Keratinocyte (primary cell): ENCODE measurements at regions not wholly inside any gene's neighbourhood (a gene's known extent, or its start where the extent isn't known, plus 50 kb on each side); places are given as distances from the start of the nearest gene placed in this dataset.

ENCODE experiments used
- DNase-seq: peaks from one replicate; pipeline ENCODE4 v3.0.0-alpha.2; 2011; ENCODE audit warnings: low read depth, missing footprints, low spot score
- FAIRE-seq: peaks from 2 replicates; lab custom pipeline; 2011; peaks lifted over from hg19 to GRCh38; lab: Jason Lieb, UNC
- H2AFZ ChIP-seq: 2 replicates; pipeline ENCODE4 v1.6.0; 2012; ENCODE audit warnings: low read length, control low read depth, inconsistent platforms; ENCODE audit not compliant: control insufficient read depth
- H3K27ac ChIP-seq: 2 replicates; pipeline ENCODE4 v1.5.1; 2011; ENCODE audit warnings: low read length; ENCODE audit not compliant: control insufficient read depth, insufficient read depth
- H3K27me3 ChIP-seq: 3 replicates; pipeline ENCODE4 v1.6.0; 2011; ENCODE audit warnings: low read length; ENCODE audit not compliant: control insufficient read depth, insufficient read depth; ENCODE audit errors: extremely low read depth
- H3K36me3 ChIP-seq, 2 experiments: 2 replicates in 1 of 2; 3 replicates in 1 of 2; pipeline ENCODE4 v1.5.1; 2011; ENCODE audit warnings: low read length in 2 of 2, mild to moderate bottlenecking in 1 of 2; ENCODE audit not compliant: control insufficient read depth in 2 of 2, insufficient read depth in 2 of 2; ENCODE audit errors: extremely low read depth in 1 of 2
- H3K4me1 ChIP-seq: 3 replicates; pipeline ENCODE4 v1.5.1; 2011; ENCODE audit warnings: low read length; ENCODE audit not compliant: control insufficient read depth, insufficient read depth; ENCODE audit errors: extremely low read depth
- H3K4me2 ChIP-seq: 3 replicates; pipeline ENCODE4 v1.6.0; 2011; ENCODE audit warnings: low read depth, low read length; ENCODE audit not compliant: control insufficient read depth, insufficient read depth; ENCODE audit errors: extremely low read depth
- H3K4me3 ChIP-seq, 3 experiments: fragments of 200-600 bp in 1 of 3; sonication (generic) in 1 of 3; 2 replicates in 2 of 3; 3 replicates in 1 of 3; pipeline ENCODE4 v1.5.1; 2011 to 2016; ENCODE audit warnings: low read length in 3 of 3, mild to moderate bottlenecking in 3 of 3, control low read depth in 2 of 3, inconsistent platforms in 1 of 3, low read depth in 1 of 3, mixed read lengths in 1 of 3, mixed run types in 1 of 3, moderate library complexity in 1 of 3; ENCODE audit not compliant: control insufficient read depth in 2 of 3, insufficient read depth in 2 of 3; ENCODE audit errors: extremely low read depth in 1 of 3
- H3K79me2 ChIP-seq: 2 replicates; pipeline ENCODE4 v1.6.0; 2012; ENCODE audit warnings: low read length; ENCODE audit not compliant: control insufficient read depth, insufficient read depth
- H3K9ac ChIP-seq: 3 replicates; pipeline ENCODE4 v1.6.0; 2011; ENCODE audit warnings: low read length; ENCODE audit not compliant: control insufficient read depth, insufficient read depth; ENCODE audit errors: extremely low read depth
- H3K9me1 ChIP-seq: 3 replicates; pipeline ENCODE4 v1.6.0; 2011; ENCODE audit warnings: low read length; ENCODE audit not compliant: control insufficient read depth, insufficient read depth; ENCODE audit errors: extremely low read depth
- H3K9me3 ChIP-seq: 2 replicates; pipeline ENCODE4 v1.5.1; 2012; ENCODE audit warnings: low read depth, low read length; ENCODE audit not compliant: control insufficient read depth
- H4K20me1 ChIP-seq: 3 replicates; pipeline ENCODE4 v1.6.0; 2011; ENCODE audit warnings: low read length; ENCODE audit not compliant: control insufficient read depth, insufficient read depth; ENCODE audit errors: extremely low read depth
- CTCF ChIP-seq, 3 experiments: IDR thresholded peaks in 1 of 3; conservative IDR thresholded peaks in 1 of 3; optimal IDR thresholded peaks in 1 of 3; 2 replicates in 2 of 3; 3 replicates in 1 of 3; pipeline versions ENCODE3 to v1.5.1; 2011; ENCODE audit warnings: low read length in 3 of 3, mild to moderate bottlenecking in 3 of 3, moderate library complexity in 2 of 3, control low read depth in 1 of 3, inconsistent platforms in 1 of 3; ENCODE audit not compliant: insufficient read depth in 2 of 3; ENCODE audit errors: extremely low read depth in 1 of 3
- EZH2 ChIP-seq: IDR thresholded peaks from one replicate; pipeline ENCODE4 v1.6.1; 2012; ENCODE audit warnings: inconsistent platforms, mild to moderate bottlenecking, low read length, moderate library complexity
- dilution Hi-C: fragments of 300-500 bp; cut with MboI; formaldehyde crosslinking; loops from one replicate; pipeline ENCODE4 v1.7.0; 2020; ENCODE audit warnings: low sequenced_read_pairs; ENCODE audit not compliant: extremely low pct_ligation_motif_present

DNA sequence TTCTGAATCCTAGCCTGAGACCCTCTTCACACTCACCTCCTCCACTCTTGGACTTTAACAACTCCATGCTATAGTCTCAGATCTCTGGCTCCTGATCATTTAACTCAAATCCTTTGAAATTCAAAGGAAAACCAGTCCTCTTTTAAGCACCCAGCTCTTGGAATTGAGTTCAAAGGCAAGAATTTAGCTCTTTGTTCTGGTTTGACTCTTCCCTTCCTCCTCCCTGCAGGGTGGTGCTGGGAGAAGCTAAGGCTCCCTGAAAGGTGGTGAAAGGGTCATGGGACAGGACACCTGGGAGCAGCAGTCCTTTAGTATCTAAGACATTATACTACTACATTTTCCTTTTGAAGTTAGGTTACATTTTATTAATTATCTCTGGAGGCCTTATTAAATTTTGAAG is 259.4 kb downstream of the CCSER2 start:
- FAIRE-seq (no peak), DNase-seq (no peak)
- H3K9me1 ChIP-seq: no peaks in the 10 kb centered on the region
- H3K4me2 ChIP-seq: no peak overlapping the region
- H3K9me3 ChIP-seq: no peaks in the 10 kb centered on the region
- no peak overlapping the region for H3K4me3 ChIP-seq
- no peak overlapping the region for H3K9ac ChIP-seq
- no peaks in the 10 kb centered on the region for H3K36me3 ChIP-seq
- no peaks in the 10 kb centered on the region for H3K79me2 ChIP-seq
- dilution Hi-C loops: no loop called here
- no peaks in the 10 kb centered on the region for H3K27me3 ChIP-seq
- H3K27ac ChIP-seq: no peak overlapping the region
- H4K20me1 ChIP-seq: no peaks in the 10 kb centered on the region
- H2AFZ ChIP-seq: no peak overlapping the region
- TF ChIP-seq CTCF (optimal IDR thresholded peaks at IDR 0.05 in 1 of 3, IDR thresholded peaks at IDR 0.05 in 1 of 3, conservative IDR thresholded peaks at IDR 0.05 in 1 of 3; ENCODE audit: extremely low read depth in 1 of 3, insufficient read depth in 2 of 3, low read length in 3 of 3): no peak
- TF ChIP-seq EZH2: no peak
- H3K4me1 ChIP-seq: no peaks in the 10 kb centered on the region

- no peaks in the 10 kb centered on the region for H3K4me1 ChIP-seq
- H3K9me1 ChIP-seq: no peaks in the 10 kb centered on the region
- TF ChIP-seq CTCF (optimal IDR thresholded peaks at IDR 0.05 in 1 of 3, IDR thresholded peaks at IDR 0.05 in 1 of 3, conservative IDR thresholded peaks at IDR 0.05 in 1 of 3; ENCODE audit: extremely low read depth in 1 of 3, insufficient read depth in 2 of 3, low read length in 3 of 3) (no peak), EZH2 (no peak)
- dilution Hi-C loops: no loop called here
- no peak overlapping the region for H3K9ac ChIP-seq
- H2AFZ ChIP-seq: no peak overlapping the region
- H3K36me3 ChIP-seq: no peaks in the 10 kb centered on the region
- no peak overlapping the region for H3K4me2 ChIP-seq
- no peak overlapping the region for H3K4me3 ChIP-seq
- no peaks in the 10 kb centered on the region for H3K27me3 ChIP-seq
- no peak for DNase-seq
- no peak overlapping the region for H3K27ac ChIP-seq
- no peaks in the 10 kb centered on the region for H3K9me3 ChIP-seq
- H4K20me1 ChIP-seq: no peaks in the 10 kb centered on the region
- no peak for FAIRE-seq
- H3K79me2 ChIP-seq: no peaks in the 10 kb centered on the region
Observed at GRCh38 chr10:84588426-84588825, 260.0 kb downstream of the CCSER2 start.
